Panc1 (cell line): ENCODE measurements at regions not wholly inside any gene's neighbourhood (a gene's known extent, or its start where the extent isn't known, plus 50 kb on each side); places are given as distances from the start of the nearest gene placed in this dataset.
"Not testable (repeated sequence)": the region's sequence is repeated elsewhere in the genome, so short reads cannot be mapped to it uniquely, and the experiment has no call there.

ENCODE experiments used
- CTCF ChIP-seq: fragments of 450-650 bp; IDR thresholded peaks from 2 replicates; pipeline ENCODE4 v1.5.1; 2017; ENCODE audit warnings: mild to moderate bottlenecking
- POLR2AphosphoS5 ChIP-seq: IDR thresholded peaks from 2 replicates; pipeline ENCODE4 v1.6.1; 2012; ENCODE audit warnings: mild to moderate bottlenecking, low read depth, low read length, moderate library complexity
- REST ChIP-seq, 2 experiments: IDR thresholded peaks; 2 replicates each; pipeline ENCODE4 v1.6.1; 2011 to 2012; ENCODE audit warnings: low read depth in 2 of 2, control low read depth in 1 of 2, low read length in 1 of 2, mild to moderate bottlenecking in 1 of 2, moderate library complexity in 1 of 2; ENCODE audit not compliant: insufficient read depth in 1 of 2
- SIN3A ChIP-seq: IDR thresholded peaks from 2 replicates; pipeline ENCODE4 v1.6.1; 2012; ENCODE audit warnings: low read depth, mild to moderate bottlenecking, low read length, moderate library complexity, borderline replicate concordance; ENCODE audit not compliant: insufficient read depth
- TCF7L2 ChIP-seq: IDR thresholded peaks from 2 replicates; pipeline ENCODE4 v1.6.1; 2011; ENCODE audit warnings: mild to moderate bottlenecking, low read depth, low read length, inconsistent platforms

- not testable (repeated sequence) for TF ChIP-seq CTCF; POLR2AphosphoS5; REST (IDR thresholded peaks at IDR 0.05; ENCODE audit: insufficient read depth in 1 of 2, low read depth in 2 of 2, low read length in 1 of 2); SIN3A; TCF7L2
Observed at GRCh38 chr6:86392850-86393249, 544.5 kb upstream of the HTR1E start.
